Peyer's patch (tissue), 4 donors: ENCODE measurements at regions not wholly inside any gene's neighbourhood (a gene's known extent, or its start where the extent isn't known, plus 50 kb on each side); places are given as distances from the start of the nearest gene placed in this dataset.

Source experiments
- CTCF ChIP-seq, 6 experiments: fragments of 450-650 bp in 4 of 6; fragments of 200-600 bp in 2 of 6; sonication (generic) in 1 of 6; IDR thresholded peaks; one replicate each; pipeline ENCODE4 v1.5.1; 2017 to 2019; ENCODE audit warnings: antibody characterized with exemption in 6 of 6, mild to moderate bottlenecking in 3 of 6, moderate library complexity in 1 of 6
- POLR2A ChIP-seq, 2 donors: fragments of 450-650 bp; IDR thresholded peaks; one replicate each; pipeline ENCODE4 v1.5.1; 2017; ENCODE audit warnings: antibody characterized with exemption in 2 of 2, mild to moderate bottlenecking in 2 of 2, moderate library complexity in 2 of 2

- TF ChIP-seq CTCF (IDR thresholded peaks at IDR 0.05) (no peak), POLR2A (IDR thresholded peaks at IDR 0.05) (no peak)
These were observed 120.4 kb downstream of the CT47B1 start for GRCh38 chrX:120755066-120755846.
